GM23338 (cell line): ENCODE measurements at regions not wholly inside any gene's neighbourhood (a gene's known extent, or its start where the extent isn't known, plus 50 kb on each side); places are given as distances from the start of the nearest gene placed in this dataset.

Experiments used
- CREB1 ChIP-seq: fragments of 250-450 bp; sonication (Bioruptor Pico); IDR thresholded peaks from 2 replicates; pipeline ENCODE4 v1.5.0; 2020; ENCODE audit warnings: low read depth, mild to moderate bottlenecking, moderate library complexity
- ETS1 ChIP-seq: IDR thresholded peaks from 2 replicates; pipeline ENCODE4 v1.6.1; 2016; ENCODE audit warnings: antibody characterized with exemption
- EZH2phosphoT487 ChIP-seq: fragments of 200-600 bp; sonication (generic); IDR thresholded peaks from one replicate; pipeline ENCODE4 v1.8.1; 2018; ENCODE audit warnings: antibody characterized with exemption; ENCODE audit not compliant: unreplicated experiment
- NANOG ChIP-seq: IDR thresholded peaks from 2 replicates; pipeline ENCODE4 v1.6.1; 2016; ENCODE audit warnings: antibody characterized with exemption, borderline replicate concordance
- REST ChIP-seq: IDR thresholded peaks from one replicate; pipeline ENCODE4 v1.6.1; 2018; ENCODE audit warnings: antibody characterized with exemption; ENCODE audit not compliant: unreplicated experiment
- STAT1 ChIP-seq: IDR thresholded peaks from one replicate; pipeline ENCODE4 v1.6.1; 2016; ENCODE audit warnings: antibody characterized with exemption; ENCODE audit not compliant: unreplicated experiment
- ZNF462 ChIP-seq: fragments of 250-450 bp; sonication (Bioruptor Pico); IDR thresholded peaks from 2 replicates; pipeline ENCODE4 v1.5.0; 2020; ENCODE audit warnings: mild to moderate bottlenecking, moderate library complexity

- TF ChIP-seq REST (no peak), EZH2phosphoT487 (no peak), NANOG (no peak), CREB1 (no peak), ETS1 (no peak), STAT1 (no peak), ZNF462 (CRISPR knock-in tag) (no peak)
Measured at GRCh38 chr7:81321949-81322348, 403.1 kb upstream of the SEMA3C start (continued).
